SW 1271 (cell line): ENCODE measurements at regions not wholly inside any gene's neighbourhood (a gene's known extent, or its start where the extent isn't known, plus 50 kb on each side); places are given as distances from the start of the nearest gene placed in this dataset.
"Not testable (repeated sequence)": the region's sequence is repeated elsewhere in the genome, so short reads cannot be mapped to it uniquely, and the experiment has no call there.

ENCODE experiments used
- DNase-seq, 2 experiments: peaks; one replicate each; lab custom pipeline; 2025; lab: John Stamatoyannopoulos, UW

DNA sequence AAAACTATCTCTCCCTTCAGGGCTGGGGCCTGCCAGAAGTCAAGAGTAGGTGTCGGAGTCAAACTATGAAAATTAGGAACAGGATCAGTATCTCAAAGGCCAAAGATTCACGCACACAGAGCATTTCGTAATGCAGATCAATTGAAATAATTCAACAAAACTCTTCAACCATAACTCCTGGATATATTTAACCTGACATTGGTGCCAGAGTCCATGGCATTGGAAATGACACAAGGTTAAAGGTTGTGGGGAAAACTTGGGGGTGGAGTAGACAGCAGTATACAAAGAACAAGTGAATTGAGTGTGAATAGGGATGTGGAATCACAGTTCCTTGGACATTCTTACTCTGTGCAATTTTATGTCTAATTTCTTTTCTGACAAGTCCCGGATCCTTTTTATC lies 788.0 kb upstream of the GYPC start:
- DNase-seq: no peak

- no peak for DNase-seq
Observed at GRCh38 chr2:125870264-125870663, 785.7 kb upstream of the GYPC start.

- no peak for DNase-seq
Observed at GRCh38 chr2:125870746-125871145, 785.2 kb upstream of the GYPC start.

DNA sequence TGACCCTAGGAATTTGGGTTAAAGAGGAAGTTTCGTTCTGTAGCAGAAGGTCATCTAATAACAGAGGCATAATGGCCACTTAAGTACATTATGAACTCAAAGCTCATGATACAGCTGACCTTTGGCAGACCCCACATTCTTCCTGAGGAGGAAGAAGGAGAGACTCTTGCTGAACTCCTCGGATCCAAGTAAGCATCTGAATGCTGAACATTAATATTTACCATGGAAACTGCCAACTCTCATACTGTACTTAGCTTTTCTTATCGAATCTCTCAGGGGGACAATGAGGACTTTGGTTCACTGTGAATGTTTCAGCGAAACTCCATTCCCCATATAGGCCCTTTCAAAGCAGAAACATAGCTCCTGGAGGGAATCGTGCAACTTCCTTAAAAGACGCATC lies 781.4 kb upstream of the GYPC start:
- DNase-seq: no peak

GRCh38 chr2:125885340-125885739 lies 770.6 kb upstream of the GYPC start:
- DNase-seq: no peak

GRCh38 chr2:125886153-125886552 lies 769.8 kb upstream of the GYPC start:
- no peak for DNase-seq

DNA sequence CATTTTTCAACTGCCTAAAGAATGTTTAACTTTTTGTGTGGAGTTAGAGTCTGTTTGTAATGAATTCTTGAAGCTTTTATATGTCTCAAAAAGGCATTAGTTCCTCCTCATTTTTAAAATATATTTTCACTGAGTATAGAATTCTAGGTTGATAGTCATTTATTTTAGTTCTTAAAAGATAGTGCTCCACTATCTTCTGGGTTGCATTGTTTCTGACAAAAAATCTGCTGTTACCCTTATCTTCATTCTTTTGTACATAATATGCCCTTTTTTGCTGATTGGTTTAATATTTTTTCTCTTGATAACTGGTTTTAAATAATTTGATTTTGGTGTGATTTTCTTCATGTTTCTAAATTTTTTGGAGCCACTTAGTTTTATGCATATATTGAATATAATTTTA lies 754.7 kb upstream of the GYPC start:
- no peak for DNase-seq

DNA sequence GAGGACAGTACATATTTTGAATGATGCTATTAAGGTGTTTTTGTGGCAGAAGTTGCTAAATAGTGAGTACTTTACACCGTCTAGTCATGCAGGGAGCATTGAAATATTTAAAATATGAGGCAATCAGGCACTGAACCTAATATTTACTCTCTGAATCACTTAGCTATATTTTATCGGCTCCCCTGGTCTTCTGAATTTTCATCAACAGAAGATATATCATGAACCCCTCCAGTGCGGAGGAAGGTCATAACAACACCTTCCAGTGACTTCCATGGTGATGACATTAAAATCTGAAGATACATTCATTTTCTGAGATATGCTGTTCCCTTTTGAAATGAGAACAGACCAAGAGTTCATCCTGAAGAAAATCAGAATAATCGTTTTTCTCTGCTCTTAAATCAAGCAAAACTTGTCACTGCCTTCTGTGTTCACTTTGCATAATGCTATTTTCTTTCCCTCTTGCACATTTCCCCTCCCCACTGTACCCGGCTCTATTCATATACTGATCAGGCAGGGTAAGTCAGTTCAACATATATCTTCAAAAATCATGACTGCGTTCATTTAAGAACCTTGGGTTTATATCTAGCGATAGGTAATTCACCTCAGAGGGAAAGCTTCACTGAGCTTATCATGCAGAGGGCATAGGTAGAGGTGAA lies 729.9 kb upstream of the GYPC start:
- no peak for DNase-seq

GRCh38 chr2:125935559-125935958 lies 720.4 kb upstream of the GYPC start:
- DNase-seq: no peak

DNA sequence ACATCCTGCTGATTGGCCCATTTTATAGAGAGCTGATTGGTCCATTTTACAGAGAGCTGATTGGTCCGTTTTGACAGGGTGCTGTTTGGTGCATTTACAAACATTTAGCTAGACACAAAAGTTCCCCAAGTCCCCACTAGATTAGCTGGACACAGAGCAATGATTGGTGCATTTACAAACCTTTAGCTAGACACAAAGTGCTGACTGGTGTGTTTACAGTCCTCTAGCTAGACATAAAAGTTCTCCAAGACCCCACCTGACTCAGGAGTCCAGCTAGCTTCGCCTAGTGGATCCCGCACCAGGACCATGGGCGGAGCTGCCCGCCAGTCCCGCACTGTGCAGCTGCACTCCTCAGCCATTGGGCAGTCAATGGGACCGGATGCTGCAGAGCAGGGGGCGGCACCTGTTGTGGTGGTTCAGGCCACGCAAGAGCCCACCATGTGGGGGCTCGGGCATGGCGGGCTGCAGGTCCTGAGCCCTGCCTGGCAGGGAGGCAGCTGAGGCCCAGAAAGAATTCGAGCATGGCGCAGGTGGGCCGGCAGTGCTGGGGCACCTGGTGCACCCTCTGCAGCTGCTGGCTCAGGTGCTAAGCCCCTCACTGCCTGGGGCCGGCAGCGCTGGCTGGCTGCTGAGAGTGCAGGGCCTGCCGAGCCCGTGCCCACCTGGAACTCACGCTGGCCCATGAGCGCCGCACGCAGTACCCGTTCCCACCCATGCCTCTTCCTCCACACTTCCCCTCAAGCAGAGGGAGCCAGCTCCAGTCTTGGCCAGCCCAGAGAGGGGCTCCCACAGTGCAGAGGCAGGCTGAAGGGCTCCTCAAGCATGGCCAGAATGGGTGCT lies 713.2 kb upstream of the GYPC start:
- no peak for DNase-seq

DNA sequence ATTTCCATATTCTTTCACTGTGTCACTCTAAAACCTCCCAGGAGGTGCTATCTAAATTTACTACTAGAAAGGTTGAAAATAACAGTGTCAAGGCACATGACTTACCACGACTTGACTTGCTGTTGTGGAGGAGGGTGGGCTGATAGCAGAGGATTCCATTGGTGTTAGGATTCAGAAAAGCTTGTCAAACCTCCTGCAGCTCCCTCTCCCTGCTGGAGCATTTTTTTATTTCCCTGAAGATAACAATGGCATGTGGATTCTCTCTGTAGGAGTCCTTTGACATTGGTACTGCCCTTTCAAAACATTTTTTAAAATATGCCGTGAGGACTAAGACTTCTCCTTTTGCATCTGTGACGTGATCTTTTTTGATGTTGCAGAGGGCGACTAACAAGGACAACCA lies 696.9 kb upstream of the GYPC start:
- no peak for DNase-seq

DNA sequence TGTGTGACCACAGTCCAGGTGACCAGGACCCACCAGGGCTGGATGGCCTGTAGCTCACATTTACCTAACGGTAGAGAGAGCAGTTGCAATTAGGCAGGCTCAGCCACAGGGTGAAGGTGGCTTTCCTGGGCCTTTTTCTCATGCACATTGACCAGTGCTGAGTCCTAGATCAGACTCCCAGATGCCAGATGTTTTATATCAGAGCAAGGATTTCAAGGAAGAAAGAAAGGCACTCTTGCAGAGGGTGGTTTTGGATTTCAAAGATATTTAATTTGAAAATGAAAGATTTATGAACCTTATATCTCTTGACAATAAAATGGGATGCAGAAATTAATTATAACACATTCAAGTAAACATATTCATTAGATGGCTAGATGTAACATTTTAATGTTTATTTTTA lies 694.2 kb upstream of the GYPC start:
- DNase-seq: no peak

GRCh38 chr2:125979886-125980285 lies 676.1 kb upstream of the GYPC start:
- DNase-seq: no peak

- no peak for DNase-seq
Observed at GRCh38 chr2:125983364-125983763, 672.6 kb upstream of the GYPC start.

- DNase-seq: no peak
Observed at GRCh38 chr2:126029316-126029715, 626.6 kb upstream of the GYPC start.

DNA sequence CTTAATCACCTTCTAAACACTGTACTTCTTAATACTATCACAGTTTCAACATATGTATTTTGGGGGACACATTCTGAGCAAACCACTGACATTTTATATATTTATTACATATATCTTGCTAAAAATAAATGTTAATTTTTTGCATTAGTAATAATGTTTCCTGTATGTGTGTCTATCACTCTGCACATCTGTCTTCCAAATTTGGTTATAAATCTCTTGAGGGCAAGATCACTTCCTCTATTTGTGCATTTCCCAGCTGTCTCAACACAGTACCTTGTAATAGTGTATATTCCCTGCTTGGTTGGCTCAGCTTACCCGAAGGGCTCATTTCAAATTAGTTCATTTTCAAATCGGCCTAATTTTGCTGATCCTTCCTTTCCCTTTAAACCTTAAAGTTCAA lies 617.1 kb upstream of the GYPC start:
- DNase-seq: no peak

DNA sequence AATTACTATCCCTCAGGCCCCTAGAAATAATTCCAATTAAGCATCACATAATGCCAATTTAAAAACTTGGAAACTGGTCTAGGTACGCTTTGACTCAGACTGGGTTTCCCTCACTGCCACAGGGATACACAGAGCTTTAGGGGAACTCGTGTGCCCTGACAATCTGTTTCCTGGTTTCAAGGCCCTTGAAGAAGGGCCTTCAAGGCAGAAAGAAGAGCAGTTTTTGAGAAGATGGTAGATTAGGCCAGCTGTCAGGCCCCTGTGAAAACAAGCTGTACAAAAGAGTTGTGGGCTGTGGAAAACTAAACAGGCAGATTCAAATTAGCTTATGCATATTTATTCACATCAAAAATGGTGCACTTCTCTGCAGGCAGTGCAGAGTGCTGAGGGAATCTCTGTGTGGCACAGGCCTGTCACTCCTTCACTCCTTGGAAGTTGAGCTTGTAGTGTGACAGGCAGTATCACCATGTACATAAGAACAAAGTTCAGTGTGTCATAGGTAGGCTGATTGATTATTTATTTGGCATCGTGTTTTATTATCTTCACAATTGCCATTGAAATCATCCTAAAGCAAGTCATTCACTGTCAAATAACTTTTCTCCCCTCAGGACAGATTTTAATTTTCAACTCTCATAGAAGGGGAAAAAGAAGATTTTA lies 614.4 kb upstream of the GYPC start:
- no peak for DNase-seq

DNA sequence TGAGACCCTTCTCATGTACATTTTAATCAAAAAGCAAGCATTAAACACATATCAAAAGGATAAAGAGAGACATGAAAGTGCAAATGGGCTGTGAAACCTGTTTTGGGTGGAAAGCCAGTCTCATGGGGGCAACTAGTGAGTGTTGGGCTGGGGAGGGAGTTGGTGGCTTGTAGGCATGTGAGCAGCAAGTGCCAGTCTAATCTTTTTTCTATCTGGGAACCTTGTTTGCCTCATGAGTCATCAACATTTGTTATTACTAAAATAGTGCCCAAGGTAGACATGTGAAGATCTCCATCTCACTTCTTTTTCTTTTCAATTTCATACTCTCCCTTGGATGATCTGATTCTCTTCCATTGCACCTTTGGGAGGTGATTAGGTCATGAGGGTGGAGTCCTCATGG lies 613.9 kb upstream of the GYPC start:
- DNase-seq: no peak

GRCh38 chr2:126048719-126049118 lies 607.2 kb upstream of the GYPC start:
- no peak for DNase-seq

DNA sequence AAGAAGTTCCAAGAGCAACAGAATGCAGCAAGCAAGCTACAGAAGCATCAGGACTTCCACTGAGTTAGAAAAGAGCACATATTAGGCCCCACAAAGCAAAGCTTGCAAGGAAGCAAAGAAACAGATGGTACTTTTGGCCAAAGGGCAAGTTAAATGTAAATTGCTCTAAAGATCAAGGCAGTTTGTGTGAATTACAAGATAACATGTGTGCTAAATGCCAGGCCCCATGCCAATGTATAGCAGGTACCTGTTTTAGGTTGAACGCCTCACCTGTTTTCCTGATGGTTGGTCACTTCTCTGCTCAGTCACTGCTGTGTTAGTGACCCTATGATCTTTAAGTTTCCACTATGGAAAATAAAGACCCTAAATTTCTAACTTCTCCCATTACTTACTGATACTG lies 606.5 kb upstream of the GYPC start:
- DNase-seq: no peak

GRCh38 chr2:126050991-126051736 lies 604.8 kb upstream of the GYPC start:
- no peak for DNase-seq

- not testable (repeated sequence) for DNase-seq
Observed at GRCh38 chr2:126051737-126052240, 604.2 kb upstream of the GYPC start.
